BJ (cell line): ENCODE measurements at regions not wholly inside any gene's neighbourhood (a gene's known extent, or its start where the extent isn't known, plus 50 kb on each side); places are given as distances from the start of the nearest gene placed in this dataset.
"Not testable (repeated sequence)": the region's sequence is repeated elsewhere in the genome, so short reads cannot be mapped to it uniquely, and the experiment has no call there.

ENCODE experiments used
- CTCF ChIA-PET: fragments of 350-600 bp; formaldehyde crosslinking; extraction: SDS; loops from one replicate; lab custom pipeline; 2021; ENCODE audit warnings: antibody characterized with exemption, inconsistent platforms; lab: Yijun Ruan, JAX
- POLR2A ChIA-PET: fragments of 300-600 bp; sonication (Branson Sonifier 250); formaldehyde crosslinking; extraction: SDS; loops from one replicate; lab custom pipeline; 2021; ENCODE audit warnings: antibody characterized with exemption; lab: Charles Lee
- DNase-seq: peaks from one replicate; pipeline ENCODE4 v3.0.0-alpha.2; 2011; ENCODE audit warnings: low read depth
- H3K27me3 ChIP-seq: 2 replicates; pipeline ENCODE4 v1.6.0; 2011; ENCODE audit warnings: low read length; ENCODE audit not compliant: control insufficient read depth, insufficient read depth
- H3K36me3 ChIP-seq: 2 replicates; pipeline ENCODE4 v1.5.1; 2011; ENCODE audit warnings: low read length; ENCODE audit not compliant: control insufficient read depth, insufficient read depth
- H3K4me3 ChIP-seq: 2 replicates; pipeline ENCODE4 v1.5.1; 2011; ENCODE audit warnings: low read depth, mild to moderate bottlenecking, control low read depth, low read length

GRCh38 chr16:29133681-29134430 is 149.0 kb downstream of the LAT start:
- H3K36me3 ChIP-seq, CTCF ChIA-PET, POLR2A ChIA-PET: not testable (repeated sequence)

GRCh38 chr16:29132869-29133268 is 148.0 kb downstream of the LAT start:
- POLR2A ChIA-PET, H3K36me3 ChIP-seq, H3K27me3 ChIP-seq, DNase-seq, CTCF ChIA-PET, H3K4me3 ChIP-seq: not testable (repeated sequence)

More at GRCh38 chr16:29133681-29134430, 149.0 kb downstream of the LAT start:
- not testable (repeated sequence) for H3K4me3 ChIP-seq, DNase-seq, H3K27me3 ChIP-seq

GRCh38 chr16:29132444-29132843 is 147.6 kb downstream of the LAT start:
- H3K36me3 ChIP-seq, CTCF ChIA-PET, DNase-seq, H3K4me3 ChIP-seq, POLR2A ChIA-PET, H3K27me3 ChIP-seq: not testable (repeated sequence)

GRCh38 chr16:29130901-29131851 is 146.3 kb downstream of the LAT start:
- DNase-seq, POLR2A ChIA-PET, H3K36me3 ChIP-seq, H3K4me3 ChIP-seq, H3K27me3 ChIP-seq, CTCF ChIA-PET: not testable (repeated sequence)

- CTCF ChIA-PET, H3K27me3 ChIP-seq, H3K4me3 ChIP-seq, H3K36me3 ChIP-seq, DNase-seq, POLR2A ChIA-PET: not testable (repeated sequence)
Measured at GRCh38 chr16:29130131-29130711, 145.4 kb downstream of the LAT start.

- H3K27me3 ChIP-seq, DNase-seq, H3K4me3 ChIP-seq, CTCF ChIA-PET, H3K36me3 ChIP-seq, POLR2A ChIA-PET: not testable (repeated sequence)
Measured at GRCh38 chr16:29129458-29130038, 144.7 kb downstream of the LAT start.

- H3K27me3 ChIP-seq, POLR2A ChIA-PET, H3K36me3 ChIP-seq, DNase-seq, CTCF ChIA-PET, H3K4me3 ChIP-seq: not testable (repeated sequence)
Measured at GRCh38 chr16:29128732-29129457, 144.0 kb downstream of the LAT start.

- DNase-seq, POLR2A ChIA-PET, H3K27me3 ChIP-seq, H3K36me3 ChIP-seq, CTCF ChIA-PET, H3K4me3 ChIP-seq: not testable (repeated sequence)
Measured at GRCh38 chr16:29127806-29128420, 143.1 kb downstream of the LAT start.
